ENCODE measurements at regions not wholly inside any gene's neighbourhood (a gene's known extent, or its start where the extent isn't known, plus 50 kb on each side); places are given as distances from the start of the nearest gene placed in this dataset.
A peak's percentile ranks its signal among the peaks of the same experiment; 100 is the strongest.

DNA sequence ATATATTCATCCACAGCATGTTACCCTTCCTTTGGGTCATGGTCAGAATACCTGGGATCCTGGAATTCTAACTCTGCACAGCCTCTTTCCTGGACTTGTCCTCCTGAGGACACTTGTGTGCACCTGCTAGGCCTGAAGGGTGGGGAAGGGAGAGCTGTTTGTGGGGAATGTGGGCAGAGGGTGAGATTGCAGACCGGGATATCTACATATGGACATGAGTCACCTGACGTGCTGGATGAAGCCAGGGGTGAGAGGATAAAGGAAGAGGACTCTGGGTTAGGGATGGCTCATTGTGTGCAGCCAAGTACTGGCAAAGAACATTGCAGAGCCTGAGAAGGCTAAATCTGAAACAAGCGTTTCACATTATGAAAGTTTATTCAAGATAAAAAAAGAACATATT lies 241.4 kb upstream of the RPS23 start:
- H4K20me1 ChIP-seq (replicated peaks; ENCODE audit: control insufficient read depth, insufficient read depth, low read length): no peaks in the 10 kb centered on the region
- WGBS (ENCODE audit: insufficient coverage, low coverage, missing lambda C conversion rate): 4% methylated on average over 3 of the region's 3 CpGs
- no peaks in the 10 kb centered on the region for H3K36me3 ChIP-seq (ENCODE audit: control insufficient read depth, insufficient read depth, low read length)
- H3K79me2 ChIP-seq (ENCODE audit: control insufficient read depth, insufficient read depth, low read length): no peaks in the 10 kb centered on the region
- no peaks in the 10 kb centered on the region for H3K9me3 ChIP-seq (replicated peaks; ENCODE audit: control insufficient read depth, insufficient read depth, low read depth, low read length)
- ChIA-PET CTCF (ENCODE audit: low intra/inter-chr PET ratio) (no interaction called here), POLR2A (no interaction called here)
- H3K4me2 ChIP-seq (ENCODE audit: insufficient read depth, low read length): no peak overlapping the region
- BruUV-seq (replicated peaks): no TSS peak
- intact Hi-C loops (cut with micrococcal nuclease): no loop called here
- FAIRE-seq (no peak), ATAC-seq (0 out of 3 replicates have a peak, but pooled peaks have one; percentile 32), DNase-seq (ENCODE audit: extremely low read depth in 1 of 4, low spot score in 3 of 4) (no peak)
- no peak overlapping the region for H3K9ac ChIP-seq (ENCODE audit: insufficient read depth in 1 of 2, low read depth in 2 of 2, low read length in 2 of 2)
- TF ChIP-seq POLR2AphosphoS5 (IDR thresholded peaks at IDR 0.05; ENCODE audit: control insufficient read depth, insufficient read depth, low read depth, low read length) (no peak), FOSL1 (tag; conservative IDR thresholded peaks at IDR 0.05) (peak; percentile 41; the same call in 1 of the 2 replicates), SOX6 (IDR thresholded peaks at IDR 0.05) (no peak)
- H2AFZ ChIP-seq (ENCODE audit: low read depth, low read length): no peak overlapping the region
- no peaks in the 10 kb centered on the region for H3K9me1 ChIP-seq (ENCODE audit: control insufficient read depth, insufficient read depth, low read length)
- peaks cover 0 to 6% of the 10 kb centered on the region in 2 experiments; a peak in 2 of 5 replicates for H3K4me1 ChIP-seq (replicated peaks in 1 of 2; ENCODE audit: control insufficient read depth in 2 of 2, insufficient read depth in 2 of 2, low read length in 2 of 2)
- H3K27me3 ChIP-seq (ENCODE audit: control insufficient read depth in 2 of 2, insufficient read depth in 2 of 2, low read length in 2 of 2): no peaks in the 10 kb centered on the region
- no peak overlapping the region for H3K27ac ChIP-seq (ENCODE audit: extremely low read depth, low read depth, low read length)
- in situ Hi-C loops (cut with MboI): no loop called here
- H3K4me3 ChIP-seq: no peak overlapping the region

GRCh38 chr5:82517544-82518075 lies 239.5 kb upstream of the RPS23 start:
- BruUV-seq (replicated peaks): no TSS peak
- H4K20me1 ChIP-seq (replicated peaks; ENCODE audit: control insufficient read depth, insufficient read depth, low read length): no peaks in the 10 kb centered on the region
- 17% methylated on average over 4 of the region's 4 CpGs for WGBS (ENCODE audit: insufficient coverage, low coverage, missing lambda C conversion rate)
- ChIA-PET CTCF (ENCODE audit: low intra/inter-chr PET ratio) (no interaction called here), POLR2A (interaction anchor here (1.1 kb wide), 1 partner anchor 129 kb away, joined by 4 read pairs; no protein-coding TSS in a partner anchor)
- no peak overlapping the region for H2AFZ ChIP-seq (ENCODE audit: low read depth, low read length)
- H3K4me1 ChIP-seq (replicated peaks in 1 of 2; ENCODE audit: control insufficient read depth in 2 of 2, insufficient read depth in 2 of 2, low read length in 2 of 2): peaks cover 0 to 6% of the 10 kb centered on the region in 2 experiments; a peak in 2 of 5 replicates
- no peak for ATAC-seq
- no peak overlapping the region for H3K4me3 ChIP-seq
- DNase-seq (ENCODE audit: extremely low read depth in 1 of 4, low spot score in 3 of 4): no peak
- no peak overlapping the region for H3K27ac ChIP-seq (ENCODE audit: extremely low read depth, low read depth, low read length)
- no peak overlapping the region for H3K9ac ChIP-seq (ENCODE audit: insufficient read depth in 1 of 2, low read depth in 2 of 2, low read length in 2 of 2)
- no peaks in the 10 kb centered on the region for H3K9me1 ChIP-seq (ENCODE audit: control insufficient read depth, insufficient read depth, low read length)
- no peak overlapping the region for H3K4me2 ChIP-seq (ENCODE audit: insufficient read depth, low read length)
- no peaks in the 10 kb centered on the region for H3K27me3 ChIP-seq (ENCODE audit: control insufficient read depth in 2 of 2, insufficient read depth in 2 of 2, low read length in 2 of 2)
- no peaks in the 10 kb centered on the region for H3K9me3 ChIP-seq (replicated peaks; ENCODE audit: control insufficient read depth, insufficient read depth, low read depth, low read length)
- in situ Hi-C loops (cut with MboI) (no loop called here), intact Hi-C loops (cut with micrococcal nuclease) (no loop called here)
- FAIRE-seq: no peak
- H3K79me2 ChIP-seq (ENCODE audit: control insufficient read depth, insufficient read depth, low read length): no peaks in the 10 kb centered on the region
- H3K36me3 ChIP-seq (ENCODE audit: control insufficient read depth, insufficient read depth, low read length): no peaks in the 10 kb centered on the region
- TF ChIP-seq ZNF830 (CRISPR knock-in tag; IDR thresholded peaks at IDR 0.05): no peak
